K562 (cell line): ENCODE measurements at regions not wholly inside any gene's neighbourhood (a gene's known extent, or its start where the extent isn't known, plus 50 kb on each side); places are given as distances from the start of the nearest gene placed in this dataset.

Source experiments
- BACH1 ChIP-seq: fragments of 200-800 bp; sonication (Bioruptor generic); IDR thresholded peaks from 2 replicates; pipeline ENCODE4 v1.6.1; 2016; ENCODE audit warnings: missing genetic modification characterization, missing compliant biosample characterization
- BCOR ChIP-seq: fragments of 450-650 bp; IDR thresholded peaks from 2 replicates; pipeline ENCODE4 v1.6.1; 2016
- CBFA2T3 ChIP-seq: fragments of 450-650 bp; IDR thresholded peaks from 2 replicates; pipeline ENCODE4 v1.6.1; 2017
- DPF2 ChIP-seq: fragments of 450-650 bp; IDR thresholded peaks from 2 replicates; pipeline ENCODE4 v1.6.1; 2016
- EGR1 ChIP-seq: fragments of 450-650 bp; conservative IDR thresholded peaks from 2 replicates; pipeline ENCODE4 v1.6.1; 2017; ENCODE audit warnings: mild to moderate bottlenecking
- FOXM1 ChIP-seq, 2 experiments: fragments of 450-650 bp in 1 of 2; sonication (generic) in 1 of 2; formaldehyde crosslinking in 1 of 2; IDR thresholded peaks; 2 replicates each; pipeline versions ENCODE4 v1.6.1 to v1.9.0; 2017 to 2022; ENCODE audit warnings: low read depth in 2 of 2, mild to moderate bottlenecking in 2 of 2, missing genetic modification reagents in 1 of 2, moderate library complexity in 1 of 2
- HDAC1 ChIP-seq, 2 experiments: fragments of 450-650 bp; IDR thresholded peaks; 2 replicates each; pipeline ENCODE4 v1.6.1; 2016 to 2017; ENCODE audit warnings: inconsistent platforms in 1 of 2, mild to moderate bottlenecking in 1 of 2, moderate library complexity in 1 of 2
- HEY1 ChIP-seq: fragments of 250-450 bp; sonication (Bioruptor Pico); IDR thresholded peaks from 2 replicates; pipeline ENCODE4 v1.5.0; 2020; ENCODE audit warnings: mild to moderate bottlenecking, moderate library complexity, borderline replicate concordance
- LARP7 ChIP-seq: fragments of 450-650 bp; IDR thresholded peaks from 2 replicates; pipeline ENCODE4 v1.6.1; 2016
- NEUROD1 ChIP-seq: fragments of 150-350 bp; IDR thresholded peaks from 2 replicates; pipeline ENCODE4 v1.6.1; 2014; ENCODE audit warnings: borderline replicate concordance, low read length, low read depth; ENCODE audit not compliant: partially characterized antibody
- NFE2L1 ChIP-seq: fragments of 450-650 bp; IDR thresholded peaks from 2 replicates; pipeline ENCODE4 v1.6.1; 2016; ENCODE audit warnings: missing genetic modification characterization, low read depth, mild to moderate bottlenecking, missing compliant biosample characterization, moderate library complexity, borderline replicate concordance
- NFIC ChIP-seq: fragments of 450-650 bp; IDR thresholded peaks from 2 replicates; pipeline ENCODE4 v1.6.1; 2017; ENCODE audit warnings: mild to moderate bottlenecking, inconsistent platforms
- NR4A1 ChIP-seq, 2 experiments: fragments of 250-450 bp in 1 of 2; fragments of 450-650 bp in 1 of 2; sonication (Bioruptor Pico) in 1 of 2; IDR thresholded peaks; 2 replicates each; pipeline versions ENCODE4 v1.4.0 to v1.6.1; 2016 to 2020; ENCODE audit warnings: mild to moderate bottlenecking in 2 of 2, missing compliant biosample characterization in 1 of 2, missing genetic modification characterization in 1 of 2, moderate library complexity in 1 of 2
- NRF1 ChIP-seq, 2 experiments: fragments of 450-650 bp; IDR thresholded peaks in 1 of 2; conservative IDR thresholded peaks in 1 of 2; 2 replicates each; pipeline ENCODE4 v1.6.1; 2014; ENCODE audit warnings: mild to moderate bottlenecking in 2 of 2
- RCOR1 ChIP-seq, 2 experiments: IDR thresholded peaks; 2 replicates each; pipeline ENCODE4 v1.6.1; 2012; ENCODE audit warnings: low read depth in 2 of 2, low read length in 2 of 2, borderline replicate concordance in 1 of 2, improper control_type of control experiment in 1 of 2
- RNF2 ChIP-seq: sonication (generic); IDR thresholded peaks from 2 replicates; pipeline ENCODE4 v1.6.1; 2016
- SAFB ChIP-seq: fragments of 200-400 bp; formaldehyde crosslinking; IDR thresholded peaks from 2 replicates; pipeline ENCODE4 v1.6.1; 2017; ENCODE audit warnings: low read depth, low read length, borderline replicate concordance
- SMAD3 ChIP-seq: fragments of 450-650 bp; formaldehyde crosslinking; conservative IDR thresholded peaks from 2 replicates; pipeline ENCODE4 v1.4.0; 2020; ENCODE audit warnings: mild to moderate bottlenecking
- TCF7L2 ChIP-seq: fragments of 150-350 bp; IDR thresholded peaks from 2 replicates; pipeline ENCODE4 v1.6.1; 2016; ENCODE audit warnings: low read depth, mild to moderate bottlenecking, low read length, moderate library complexity
- TEAD1 ChIP-seq, 2 experiments: fragments of 450-650 bp in 1 of 2; sonication (generic) in 1 of 2; formaldehyde crosslinking; IDR thresholded peaks; 2 replicates each; pipeline versions ENCODE4 v1.4.0 to v1.8.0; 2020 to 2022; ENCODE audit warnings: mild to moderate bottlenecking in 2 of 2, missing genetic modification reagents in 1 of 2
- XRCC3 ChIP-seq: fragments of 450-650 bp; IDR thresholded peaks from 2 replicates; pipeline ENCODE4 v1.6.1; 2017; ENCODE audit warnings: mild to moderate bottlenecking, moderate library complexity
- ZC3H11A ChIP-seq: IDR thresholded peaks from 2 replicates; pipeline ENCODE4 v1.6.1; 2012; ENCODE audit warnings: low read depth, low read length, improper control_type of control experiment
- ZNF354B ChIP-seq: fragments of 250-450 bp; sonication (Bioruptor Pico); IDR thresholded peaks from 2 replicates; pipeline ENCODE4 v1.4.0; 2020
- ZNF384 ChIP-seq: IDR thresholded peaks from 2 replicates; pipeline ENCODE4 v1.6.1; 2012; ENCODE audit warnings: low read depth, low read length, improper control_type of control experiment
- TF ChIP-seq, protein P1 (sequence below), 3 experiments: IDR thresholded peaks in 2 of 3; conservative IDR thresholded peaks in 1 of 3; 2 replicates each; pipeline ENCODE4 v1.5.1; 2011 to 2012; ENCODE audit warnings: low read length in 3 of 3, mild to moderate bottlenecking in 3 of 3, control low read depth in 2 of 3, improper control_type of control experiment in 1 of 3, inconsistent platforms in 1 of 3, low read depth in 1 of 3, mixed read lengths in 1 of 3, moderate library complexity in 1 of 3; ENCODE audit not compliant: insufficient read depth in 2 of 3
- TF ChIP-seq, protein P2 (sequence below): fragments of 450-650 bp; conservative IDR thresholded peaks from 2 replicates; pipeline ENCODE4 v1.6.1; 2016; ENCODE audit warnings: missing genetic modification characterization, low read depth, mild to moderate bottlenecking, missing compliant biosample characterization, moderate library complexity
- TF ChIP-seq, protein P3 (sequence below): fragments of 450-650 bp; formaldehyde crosslinking; IDR thresholded peaks from 2 replicates; pipeline ENCODE4 v1.4.0; 2022; ENCODE audit warnings: missing genetic modification characterization

DNA sequence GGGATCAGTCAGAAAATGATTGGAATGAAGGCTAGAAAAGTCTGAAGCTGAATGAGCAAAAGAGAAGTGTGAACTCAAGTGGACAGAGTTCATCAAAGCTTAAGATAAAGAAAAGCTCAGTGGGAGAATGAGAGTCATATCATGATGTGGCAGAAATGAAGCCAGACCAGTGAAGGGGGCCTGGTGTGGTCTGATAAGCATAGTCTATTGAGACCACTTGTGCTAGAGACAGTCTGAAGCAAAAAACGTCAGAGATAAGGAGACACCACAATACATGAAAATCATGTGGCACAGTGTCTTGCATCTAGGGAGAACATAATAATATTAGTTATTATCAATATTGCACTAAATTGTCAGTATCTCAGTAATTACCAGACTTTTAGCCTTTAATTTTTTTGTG, 601.5 kb downstream of the UTRN start (continued):
- TF ChIP-seq FOXM1 (IDR thresholded peaks at IDR 0.05; ENCODE audit: low read depth) (peak; percentile 99), FOXM1 (CRISPR knock-in tag; IDR thresholded peaks at IDR 0.05; ENCODE audit: low read depth) (no peak), RNF2 (peak; percentile 88), BCOR (peak; percentile 82), SMAD3 (peak; percentile 93), DPF2 (peak; percentile 100), BACH1 (tag) (peak; percentile 83; the same call in 1 of the 2 replicates), NFIC (peak; percentile 95), NR4A1 (CRISPR knock-in tag; IDR thresholded peaks at IDR 0.05) (no peak), NR4A1 (tag; IDR thresholded peaks at IDR 0.05) (0 out of 2 replicates have a peak, but pooled peaks have one; percentile 63), TCF7L2 (no peak), NFE2L1 (no peak), RCOR1 (IDR thresholded peaks at IDR 0.05; ENCODE audit: borderline replicate concordance in 1 of 2, low read depth in 2 of 2, low read length in 2 of 2) (peak; percentile 89 to 96), LARP7 (no peak), SAFB (no peak), CBFA2T3 (peak; percentile 99), NEUROD1 (peak; percentile 88), EGR1 (no peak), ZNF384 (peak; percentile 74), ZC3H11A (no peak), TEAD1 (CRISPR knock-in tag; IDR thresholded peaks at IDR 0.05) (peak in 1 of 2 experiments; percentile 92; a peak in 2 of 4 replicates), HDAC1 (IDR thresholded peaks at IDR 0.05) (peak in 1 of 2 experiments; percentile 78; a peak in 3 of 4 replicates), HEY1 (0 out of 2 replicates have a peak, but pooled peaks have one; percentile 26), NRF1 (conservative IDR thresholded peaks at IDR 0.05 in 1 of 2, IDR thresholded peaks at IDR 0.05 in 1 of 2) (no peak), XRCC3 (no peak), ZNF354B (CRISPR knock-in tag) (0 out of 2 replicates have a peak, but pooled peaks have one; percentile 49)
- TF ChIP-seq, protein P1, sequence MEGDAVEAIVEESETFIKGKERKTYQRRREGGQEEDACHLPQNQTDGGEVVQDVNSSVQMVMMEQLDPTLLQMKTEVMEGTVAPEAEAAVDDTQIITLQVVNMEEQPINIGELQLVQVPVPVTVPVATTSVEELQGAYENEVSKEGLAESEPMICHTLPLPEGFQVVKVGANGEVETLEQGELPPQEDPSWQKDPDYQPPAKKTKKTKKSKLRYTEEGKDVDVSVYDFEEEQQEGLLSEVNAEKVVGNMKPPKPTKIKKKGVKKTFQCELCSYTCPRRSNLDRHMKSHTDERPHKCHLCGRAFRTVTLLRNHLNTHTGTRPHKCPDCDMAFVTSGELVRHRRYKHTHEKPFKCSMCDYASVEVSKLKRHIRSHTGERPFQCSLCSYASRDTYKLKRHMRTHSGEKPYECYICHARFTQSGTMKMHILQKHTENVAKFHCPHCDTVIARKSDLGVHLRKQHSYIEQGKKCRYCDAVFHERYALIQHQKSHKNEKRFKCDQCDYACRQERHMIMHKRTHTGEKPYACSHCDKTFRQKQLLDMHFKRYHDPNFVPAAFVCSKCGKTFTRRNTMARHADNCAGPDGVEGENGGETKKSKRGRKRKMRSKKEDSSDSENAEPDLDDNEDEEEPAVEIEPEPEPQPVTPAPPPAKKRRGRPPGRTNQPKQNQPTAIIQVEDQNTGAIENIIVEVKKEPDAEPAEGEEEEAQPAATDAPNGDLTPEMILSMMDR (IDR thresholded peaks at IDR 0.05 in 2 of 3, conservative IDR thresholded peaks at IDR 0.05 in 1 of 3; ENCODE audit: insufficient read depth in 2 of 3, low read depth in 1 of 3, low read length in 3 of 3), result peak in 1 of 3 experiments; percentile 2; a peak in 1 of 6 replicates
- TF ChIP-seq, protein P2, sequence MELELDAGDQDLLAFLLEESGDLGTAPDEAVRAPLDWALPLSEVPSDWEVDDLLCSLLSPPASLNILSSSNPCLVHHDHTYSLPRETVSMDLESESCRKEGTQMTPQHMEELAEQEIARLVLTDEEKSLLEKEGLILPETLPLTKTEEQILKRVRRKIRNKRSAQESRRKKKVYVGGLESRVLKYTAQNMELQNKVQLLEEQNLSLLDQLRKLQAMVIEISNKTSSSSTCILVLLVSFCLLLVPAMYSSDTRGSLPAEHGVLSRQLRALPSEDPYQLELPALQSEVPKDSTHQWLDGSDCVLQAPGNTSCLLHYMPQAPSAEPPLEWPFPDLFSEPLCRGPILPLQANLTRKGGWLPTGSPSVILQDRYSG (tag), result peak; percentile 73; the same call in 1 of the 2 replicates
- TF ChIP-seq, protein P3, sequence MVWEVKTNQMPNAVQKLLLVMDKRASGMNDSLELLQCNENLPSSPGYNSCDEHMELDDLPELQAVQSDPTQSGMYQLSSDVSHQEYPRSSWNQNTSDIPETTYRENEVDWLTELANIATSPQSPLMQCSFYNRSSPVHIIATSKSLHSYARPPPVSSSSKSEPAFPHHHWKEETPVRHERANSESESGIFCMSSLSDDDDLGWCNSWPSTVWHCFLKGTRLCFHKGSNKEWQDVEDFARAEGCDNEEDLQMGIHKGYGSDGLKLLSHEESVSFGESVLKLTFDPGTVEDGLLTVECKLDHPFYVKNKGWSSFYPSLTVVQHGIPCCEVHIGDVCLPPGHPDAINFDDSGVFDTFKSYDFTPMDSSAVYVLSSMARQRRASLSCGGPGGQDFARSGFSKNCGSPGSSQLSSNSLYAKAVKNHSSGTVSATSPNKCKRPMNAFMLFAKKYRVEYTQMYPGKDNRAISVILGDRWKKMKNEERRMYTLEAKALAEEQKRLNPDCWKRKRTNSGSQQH (CRISPR knock-in tag), result peak; percentile 65; the same call in 1 of the 2 replicates
